ENCODE measurements at regions not wholly inside any gene's neighbourhood (a gene's known extent, or its start where the extent isn't known, plus 50 kb on each side); places are given as distances from the start of the nearest gene placed in this dataset.
"Not testable (repeated sequence)": the region's sequence is repeated elsewhere in the genome, so short reads cannot be mapped to it uniquely, and the experiment has no call there.

DNA sequence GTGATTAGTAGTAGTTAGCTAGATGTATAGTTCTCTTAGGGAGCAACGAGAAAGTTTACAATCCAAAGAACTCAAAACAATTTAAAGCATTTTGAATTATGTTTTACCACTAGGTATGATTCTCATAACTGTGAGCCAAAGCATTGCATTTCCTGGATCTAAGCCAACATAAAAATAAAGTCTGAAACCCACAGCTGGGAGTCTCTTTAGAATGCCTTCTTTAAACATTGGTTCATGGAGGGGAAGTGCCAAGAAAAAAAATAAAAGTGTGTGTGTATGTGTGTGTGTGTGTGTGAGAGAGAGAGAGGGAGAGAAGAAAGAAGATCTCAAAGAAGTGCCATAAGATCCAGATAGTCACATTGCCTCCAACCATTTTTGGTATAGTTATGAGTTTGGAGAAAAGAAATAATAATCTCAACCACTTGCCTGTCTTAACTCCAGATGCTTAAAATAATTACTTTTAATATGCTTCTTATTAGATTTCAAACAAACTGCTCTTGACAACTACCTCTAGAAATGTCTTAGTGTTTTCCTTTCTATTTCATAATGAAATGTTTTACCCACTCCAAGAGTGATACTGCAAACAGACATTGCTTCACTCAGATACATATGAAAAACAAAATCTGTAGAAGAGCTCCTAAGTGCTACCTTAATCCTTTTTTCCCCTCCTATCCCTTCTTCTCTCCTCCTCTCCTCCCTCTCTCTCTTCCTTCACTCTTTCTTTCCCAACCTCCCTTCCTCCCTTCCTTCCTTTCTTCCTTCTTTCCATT lies 554.1 kb downstream of the KCTD12 start:
- no peak for DNase-seq

- DNase-seq: no peak
Observed at GRCh38 chr13:76330761-76331160, 555.4 kb downstream of the KCTD12 start.

- no peak for DNase-seq
Observed at GRCh38 chr13:76329866-76330580, 556.2 kb downstream of the KCTD12 start.

- no peak for DNase-seq
Observed at GRCh38 chr13:76329004-76329403, 557.2 kb downstream of the KCTD12 start.

DNA sequence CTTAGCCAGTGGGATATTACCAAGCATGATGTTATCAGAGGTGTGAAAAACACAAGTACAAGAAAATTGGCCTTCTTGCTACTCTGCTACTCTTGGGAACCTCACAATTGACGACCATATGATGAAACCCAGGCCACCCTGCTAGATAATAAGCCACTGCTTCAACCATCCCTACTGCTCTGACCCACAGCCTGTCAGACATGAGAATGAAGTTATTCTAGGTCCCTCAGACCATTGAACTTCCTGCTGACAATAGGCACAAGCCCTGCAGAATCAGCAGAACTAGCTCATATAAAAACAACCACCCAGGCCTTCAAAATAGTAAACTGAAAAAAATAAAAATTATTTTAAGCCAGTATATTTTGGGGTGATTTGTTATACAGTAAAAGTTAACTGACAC lies 559.9 kb downstream of the KCTD12 start:
- no peak for DNase-seq

DNA sequence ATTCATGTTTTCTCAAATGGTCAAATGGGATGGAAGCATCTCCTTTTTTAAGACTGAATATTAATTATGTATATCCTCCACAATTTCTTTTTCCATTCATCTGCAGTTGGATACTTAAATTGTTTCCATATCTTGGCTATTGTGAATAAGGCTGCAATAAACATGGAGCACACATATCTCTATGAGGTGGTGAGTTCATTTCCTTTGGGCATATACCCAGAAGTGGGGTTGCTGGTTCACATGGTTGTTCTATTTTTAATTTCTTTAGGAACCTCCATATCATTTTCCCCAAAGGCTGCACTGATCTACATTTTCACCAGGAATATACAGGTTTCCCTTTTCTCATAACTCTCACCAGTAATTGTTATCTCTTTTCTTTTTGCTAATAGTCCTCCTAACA lies 566.3 kb downstream of the KCTD12 start:
- no peak for DNase-seq

DNA sequence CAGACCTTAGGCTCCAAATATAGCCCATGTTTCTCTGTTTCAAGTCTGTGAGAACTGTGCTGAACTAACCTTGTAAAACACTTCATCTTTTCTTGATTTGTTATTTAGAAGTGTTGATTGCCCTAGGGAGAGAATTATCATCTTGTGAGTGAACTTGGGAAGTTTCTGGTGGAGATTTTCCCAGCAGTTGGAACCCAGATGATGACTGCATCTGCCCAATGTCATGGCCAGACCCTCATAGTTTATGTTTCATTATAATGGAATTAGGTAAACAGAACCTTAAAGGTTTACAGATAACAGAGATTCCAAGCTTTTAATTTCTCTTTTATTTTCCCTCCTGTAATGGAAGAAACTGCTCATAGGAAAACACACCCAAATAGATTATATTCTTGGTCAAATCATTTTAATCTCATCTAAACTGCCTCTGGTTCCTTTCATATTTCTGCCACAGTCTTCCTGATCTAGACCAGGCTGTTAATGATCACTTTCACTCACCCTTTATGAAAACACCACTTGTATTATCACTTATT lies 569.1 kb downstream of the KCTD12 start:
- no peak for DNase-seq

GRCh38 chr13:76314495-76314894 lies 571.7 kb downstream of the KCTD12 start:
- DNase-seq: no peak

DNA sequence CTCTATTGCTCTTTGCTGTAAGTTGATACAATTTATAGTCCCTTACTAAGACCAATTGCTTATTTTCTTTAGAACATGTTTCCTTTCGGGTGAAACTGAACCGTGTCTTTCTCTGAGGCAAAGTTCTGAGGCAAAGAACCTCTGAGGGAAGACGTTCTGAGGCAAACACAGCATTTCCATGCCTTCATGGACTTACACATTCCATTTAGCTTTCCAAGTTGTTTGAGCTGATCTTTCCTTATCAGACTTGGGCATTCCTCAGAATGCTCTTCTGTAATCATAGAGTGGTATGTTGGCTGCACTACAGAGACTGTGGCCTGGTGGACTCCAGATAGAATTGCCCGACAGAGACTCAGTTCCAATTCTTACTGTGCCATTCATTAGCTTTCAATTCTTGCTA lies 579.1 kb downstream of the KCTD12 start:
- no peak for DNase-seq

- DNase-seq: no peak
Observed at GRCh38 chr13:76300688-76301087, 585.5 kb downstream of the KCTD12 start.

GRCh38 chr13:76297331-76297730 lies 588.9 kb downstream of the KCTD12 start:
- DNase-seq: no peak

DNA sequence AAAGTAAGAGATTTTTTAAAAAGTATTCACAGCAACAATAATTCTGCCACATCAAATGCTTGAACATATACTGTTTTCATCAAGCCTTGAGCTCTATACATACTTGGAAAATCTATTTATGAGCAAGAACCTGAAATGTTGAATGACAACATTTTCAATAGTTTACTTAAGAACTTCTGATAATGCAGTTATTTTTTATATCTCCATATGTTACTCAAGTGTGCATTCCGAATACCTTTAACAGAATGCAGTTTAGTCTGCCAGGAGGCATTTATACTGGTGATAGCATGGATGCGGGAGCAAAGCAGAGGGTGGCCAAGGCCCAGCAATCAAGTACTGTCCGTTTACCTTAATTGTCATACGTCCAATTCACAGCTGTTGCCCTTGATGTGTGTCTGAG lies 589.5 kb downstream of the KCTD12 start:
- no peak for DNase-seq

- DNase-seq: not testable (repeated sequence)
Observed at GRCh38 chr13:76295020-76295419, 591.2 kb downstream of the KCTD12 start.

DNA sequence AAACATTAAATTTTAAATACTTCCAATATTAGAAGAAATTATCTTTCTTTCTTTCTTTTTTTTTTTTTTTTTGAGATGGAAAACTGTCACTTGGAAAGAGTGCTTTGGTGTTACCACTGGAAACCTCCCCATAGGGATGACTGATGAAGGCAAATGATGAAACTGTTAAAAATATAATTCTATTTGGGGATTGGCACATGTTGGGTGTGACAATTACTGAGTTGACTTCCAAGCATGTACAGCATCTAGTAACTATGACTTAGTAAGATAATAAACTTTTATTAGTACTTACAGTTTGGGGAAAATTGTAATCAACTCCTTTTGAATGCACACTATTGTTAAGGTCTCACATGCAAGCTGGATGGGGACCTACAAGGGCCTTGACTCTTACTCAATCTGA lies 592.5 kb downstream of the KCTD12 start:
- no peak for DNase-seq

DNA sequence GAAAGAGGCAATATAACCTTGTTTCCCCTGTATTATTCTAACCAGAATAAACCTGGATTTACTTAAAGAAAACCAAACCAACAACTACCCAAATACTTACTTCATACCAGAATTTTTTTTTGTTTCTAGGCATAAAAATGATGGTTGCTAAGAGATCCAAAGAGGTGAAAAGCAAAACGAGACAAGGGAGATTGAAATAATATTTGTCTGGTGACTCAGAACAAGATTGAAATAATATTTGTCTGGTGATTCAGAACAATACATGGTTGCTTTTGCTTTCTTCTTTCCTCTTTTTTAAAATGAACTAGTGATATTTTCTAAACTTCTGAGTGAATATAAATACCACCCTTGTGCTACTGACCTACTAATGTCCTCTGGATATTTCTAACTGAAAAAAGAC lies 592.9 kb downstream of the KCTD12 start:
- DNase-seq: no peak

- no peak for DNase-seq
Observed at GRCh38 chr13:76292726-76293125, 593.5 kb downstream of the KCTD12 start.

- no peak for DNase-seq
Observed at GRCh38 chr13:76292031-76292430, 594.2 kb downstream of the KCTD12 start.

GRCh38 chr13:76289558-76289957 lies 596.6 kb downstream of the KCTD12 start:
- no peak for DNase-seq

DNA sequence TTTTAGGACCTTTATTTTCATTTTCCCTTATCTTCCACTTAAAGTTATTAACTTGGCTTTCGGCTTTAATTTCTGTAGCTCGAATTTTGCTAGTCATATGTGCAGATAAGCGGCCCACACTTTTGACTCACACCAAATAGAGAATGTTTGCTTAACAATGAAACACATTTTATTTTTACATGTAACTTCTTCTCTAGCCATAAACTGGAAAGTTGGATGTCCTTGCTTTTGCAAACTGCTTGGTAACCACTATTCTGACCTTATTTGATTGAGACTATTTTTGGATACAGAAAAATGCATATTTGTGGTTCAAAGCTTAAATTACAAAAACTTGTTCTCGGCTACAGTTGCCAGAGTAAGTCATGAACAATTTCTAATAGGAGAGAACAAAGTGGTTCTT lies 600.0 kb downstream of the KCTD12 start:
- no peak for DNase-seq

DNA sequence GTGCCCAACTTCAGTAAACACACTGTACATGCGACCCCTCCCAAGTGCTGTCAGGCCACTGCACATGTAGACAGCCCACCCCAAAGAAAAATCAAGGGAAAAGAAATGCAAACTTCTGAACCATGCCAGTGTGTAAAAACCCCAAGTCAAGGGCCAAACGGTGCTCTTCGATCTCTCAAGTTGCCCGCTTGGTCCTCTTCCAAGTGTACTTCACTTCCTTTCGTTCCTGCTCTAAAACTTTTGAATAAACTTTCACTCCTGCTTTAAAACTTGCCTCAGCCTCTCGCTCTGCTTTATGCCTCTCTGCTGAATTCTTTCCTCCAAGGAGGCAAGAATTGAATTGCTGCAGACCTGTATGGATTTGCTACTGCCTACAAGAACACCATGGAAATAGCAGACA lies 600.7 kb downstream of the KCTD12 start:
- DNase-seq: no peak

DNA sequence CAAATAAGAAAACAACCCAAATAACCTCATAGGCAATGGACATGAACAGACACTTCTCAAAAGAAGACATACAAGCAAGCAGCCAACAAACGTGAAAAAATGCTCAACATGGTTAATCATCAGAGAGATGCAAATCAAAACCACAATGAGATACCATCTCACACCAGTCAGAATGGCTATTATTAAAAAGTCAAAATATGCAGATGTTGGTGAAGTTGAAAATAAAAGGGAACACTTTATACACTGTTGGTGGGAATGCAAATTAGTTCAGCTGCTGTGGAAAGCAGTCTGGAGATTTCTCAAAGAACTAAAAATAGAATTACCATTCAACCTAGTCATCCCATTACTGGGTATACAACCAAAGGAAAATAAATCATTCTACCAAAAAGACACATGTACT lies 606.4 kb downstream of the KCTD12 start:
- DNase-seq: not testable (repeated sequence)

GRCh38 chr13:76271728-76272232 lies 614.4 kb downstream of the KCTD12 start:
- no peak for DNase-seq

- not testable (repeated sequence) for DNase-seq
Observed at GRCh38 chr13:76268307-76268706, 617.9 kb downstream of the KCTD12 start.

- DNase-seq: no peak
Observed at GRCh38 chr13:76267216-76267615, 619.0 kb downstream of the KCTD12 start.

Measured in NCI-H1930 (cell line).